ENCODE measurements at regions not wholly inside any gene's neighbourhood (a gene's known extent, or its start where the extent isn't known, plus 50 kb on each side); places are given as distances from the start of the nearest gene placed in this dataset.

DNA sequence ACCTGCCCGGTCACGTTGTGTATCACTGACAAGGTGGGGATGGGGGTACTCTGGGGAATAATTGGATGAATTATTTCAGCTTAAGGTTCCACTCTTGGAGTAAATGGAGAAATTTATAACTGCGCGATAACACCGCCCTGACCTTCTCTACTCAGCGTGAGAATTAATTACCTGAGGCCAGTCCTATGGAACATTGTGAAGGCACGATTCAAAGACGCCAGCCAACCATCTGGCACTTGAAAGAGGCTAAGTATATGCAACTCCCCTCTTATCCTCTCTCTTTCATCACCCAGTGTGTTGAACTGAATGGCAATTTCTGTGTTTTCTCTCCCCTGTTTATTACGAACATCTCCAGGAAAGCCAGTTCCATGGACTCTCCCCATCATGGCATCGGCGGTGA lies 235.5 kb upstream of the TUT7 start:
- no peak overlapping the region for H3K4me3 ChIP-seq (replicated peaks; ENCODE audit: low read depth, low read length)
- TF ChIP-seq, protein P1, sequence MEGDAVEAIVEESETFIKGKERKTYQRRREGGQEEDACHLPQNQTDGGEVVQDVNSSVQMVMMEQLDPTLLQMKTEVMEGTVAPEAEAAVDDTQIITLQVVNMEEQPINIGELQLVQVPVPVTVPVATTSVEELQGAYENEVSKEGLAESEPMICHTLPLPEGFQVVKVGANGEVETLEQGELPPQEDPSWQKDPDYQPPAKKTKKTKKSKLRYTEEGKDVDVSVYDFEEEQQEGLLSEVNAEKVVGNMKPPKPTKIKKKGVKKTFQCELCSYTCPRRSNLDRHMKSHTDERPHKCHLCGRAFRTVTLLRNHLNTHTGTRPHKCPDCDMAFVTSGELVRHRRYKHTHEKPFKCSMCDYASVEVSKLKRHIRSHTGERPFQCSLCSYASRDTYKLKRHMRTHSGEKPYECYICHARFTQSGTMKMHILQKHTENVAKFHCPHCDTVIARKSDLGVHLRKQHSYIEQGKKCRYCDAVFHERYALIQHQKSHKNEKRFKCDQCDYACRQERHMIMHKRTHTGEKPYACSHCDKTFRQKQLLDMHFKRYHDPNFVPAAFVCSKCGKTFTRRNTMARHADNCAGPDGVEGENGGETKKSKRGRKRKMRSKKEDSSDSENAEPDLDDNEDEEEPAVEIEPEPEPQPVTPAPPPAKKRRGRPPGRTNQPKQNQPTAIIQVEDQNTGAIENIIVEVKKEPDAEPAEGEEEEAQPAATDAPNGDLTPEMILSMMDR (IDR thresholded peaks at IDR 0.05; ENCODE audit: low read length, missing control alignments), result no peak
- DNase-seq (ENCODE audit: low read depth), result no peak

DNA sequence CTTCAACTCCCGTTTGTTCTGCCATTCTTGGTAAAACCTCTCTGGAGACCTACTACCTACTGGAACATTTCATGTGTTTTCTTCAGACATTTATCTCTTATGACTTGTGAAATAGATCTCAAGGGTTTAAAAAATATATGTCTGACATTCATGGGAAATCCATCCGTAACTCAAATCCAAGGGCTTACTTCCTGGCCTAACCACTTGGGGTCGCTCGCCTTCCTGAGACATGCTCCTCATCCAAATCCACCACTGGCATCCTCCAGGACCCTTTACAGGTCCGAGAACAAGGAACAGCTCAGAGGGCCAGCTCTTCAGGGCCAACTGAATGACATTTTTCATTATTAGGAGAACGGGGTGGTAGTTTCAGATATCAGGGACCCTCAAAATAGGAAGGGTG lies 235.1 kb upstream of the TUT7 start:
- DNase-seq (ENCODE audit: low read depth), result no peak
- TF ChIP-seq, protein P1 (IDR thresholded peaks at IDR 0.05; ENCODE audit: low read length, missing control alignments), result no peak
- no peak overlapping the region for H3K4me3 ChIP-seq (replicated peaks; ENCODE audit: low read depth, low read length)

DNA sequence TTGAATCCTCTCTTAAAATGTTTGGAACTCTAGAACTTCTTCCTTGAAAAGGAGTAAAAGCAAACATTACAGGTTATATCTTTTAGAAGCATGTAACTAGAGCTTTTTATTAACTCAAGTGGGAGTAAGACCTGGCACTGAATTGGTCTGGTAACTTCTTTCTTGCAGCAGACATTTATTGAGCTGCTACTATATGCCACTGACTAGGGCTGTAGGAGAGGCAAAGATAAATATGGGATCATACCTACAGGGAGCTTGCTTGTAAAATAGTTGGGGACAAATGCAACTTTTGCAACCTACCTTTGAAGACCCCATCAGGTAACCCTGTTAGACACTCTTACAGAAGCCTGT lies 231.9 kb upstream of the TUT7 start:
- no peak for DNase-seq (ENCODE audit: low read depth)
- TF ChIP-seq, protein P1 (IDR thresholded peaks at IDR 0.05; ENCODE audit: low read length, missing control alignments), result no peak
- H3K4me3 ChIP-seq (replicated peaks; ENCODE audit: low read depth, low read length), result no peak overlapping the region

DNA sequence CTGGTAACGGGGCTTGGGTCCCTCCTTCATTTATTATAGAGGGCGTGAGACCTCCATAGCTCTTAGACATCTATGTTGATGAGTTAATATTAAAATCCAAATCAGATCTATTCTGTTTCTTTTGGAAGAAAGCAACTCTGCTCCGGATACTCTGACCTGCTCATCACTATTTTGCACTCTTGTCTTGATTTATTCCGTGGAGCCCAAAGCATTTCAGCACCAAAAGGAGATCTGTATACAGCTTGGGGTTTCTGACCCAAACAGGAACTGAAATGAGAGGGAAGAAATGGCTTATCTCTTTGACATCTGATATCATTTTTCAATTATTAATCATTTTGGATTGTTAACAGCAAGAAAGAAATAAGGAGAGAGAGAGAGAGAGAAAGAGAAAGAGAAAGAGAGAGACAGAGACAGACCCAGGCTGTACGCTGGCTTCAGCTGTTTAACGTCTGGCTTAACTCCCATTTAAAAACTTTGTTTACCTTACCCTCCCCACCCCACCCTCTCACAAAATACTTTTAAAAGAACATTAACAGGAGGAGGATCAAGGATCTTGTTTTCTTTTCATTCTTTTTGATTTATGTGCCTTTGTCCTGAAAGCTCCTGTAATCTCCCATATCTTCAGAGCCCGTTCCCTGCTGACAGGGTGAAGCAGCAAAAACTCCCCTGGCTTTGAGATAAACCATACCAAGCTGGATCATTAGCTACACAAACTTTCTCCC lies 231.4 kb upstream of the TUT7 start:
- peak overlapping the region; percentile 37 for H3K4me3 ChIP-seq (replicated peaks; ENCODE audit: low read depth, low read length)
- TF ChIP-seq, protein P1 (IDR thresholded peaks at IDR 0.05; ENCODE audit: low read length, missing control alignments), result no peak
- peak; percentile 18 for DNase-seq (ENCODE audit: low read depth)

DNA sequence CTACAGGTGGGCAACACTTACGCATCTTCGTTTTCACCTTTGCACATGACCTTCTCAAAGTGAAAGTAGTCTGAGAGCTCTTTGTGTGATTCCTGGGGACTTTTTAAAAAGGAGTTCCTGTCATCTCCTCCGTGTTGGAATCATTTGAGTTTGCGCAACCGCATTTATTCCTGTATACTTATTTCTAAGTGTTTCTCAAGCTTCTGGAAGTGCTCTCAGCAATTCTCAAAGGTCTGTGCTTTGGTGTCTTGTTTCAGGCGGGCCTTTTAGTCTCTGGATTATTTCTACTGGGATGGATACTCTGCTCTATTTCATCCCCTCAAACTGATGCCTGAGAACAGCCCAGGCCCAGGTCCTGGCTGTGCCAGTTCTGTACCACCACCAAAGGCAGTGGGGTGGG lies 226.5 kb upstream of the TUT7 start:
- DNase-seq (ENCODE audit: low read depth), result no peak
- H3K4me3 ChIP-seq (replicated peaks; ENCODE audit: low read depth, low read length), result no peak overlapping the region
- TF ChIP-seq, protein P1 (IDR thresholded peaks at IDR 0.05; ENCODE audit: low read length, missing control alignments), result no peak

DNA sequence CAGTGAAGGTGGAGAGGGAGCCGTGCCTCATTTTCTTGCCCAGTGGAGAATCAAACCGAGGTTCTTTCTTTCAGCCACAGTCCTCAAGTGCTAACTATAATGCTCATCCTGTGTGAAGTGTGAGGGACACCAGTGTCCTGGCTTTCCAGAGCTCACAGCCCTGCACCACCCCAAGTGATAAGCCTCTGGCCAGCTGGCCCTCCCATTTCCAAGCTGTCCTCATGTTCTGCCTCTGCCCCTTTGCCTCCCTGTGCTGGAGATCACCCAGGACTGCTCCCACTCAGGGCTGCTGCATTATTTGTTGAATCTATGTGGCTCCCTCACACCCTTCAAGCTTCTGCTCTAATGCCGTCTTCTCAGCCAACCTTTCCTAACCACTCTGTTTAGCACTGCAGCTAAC lies 224.5 kb upstream of the TUT7 start:
- no peak for DNase-seq (ENCODE audit: low read depth)
- TF ChIP-seq, protein P1 (IDR thresholded peaks at IDR 0.05; ENCODE audit: low read length, missing control alignments), result no peak
- H3K4me3 ChIP-seq (replicated peaks; ENCODE audit: low read depth, low read length), result no peak overlapping the region

Data from fibroblast of pulmonary artery (primary cell).